Thyroid gland (tissue), 4 donors: ENCODE measurements at regions not wholly inside any gene's neighbourhood (a gene's known extent, or its start where the extent isn't known, plus 50 kb on each side); places are given as distances from the start of the nearest gene placed in this dataset.

Source experiments
- DNase-seq, 2 donors: peaks; one replicate each; pipeline ENCODE4 v3.0.0-alpha.2; 2019
- H3K27ac ChIP-seq, 3 donors: fragments of 200-600 bp; sonication (generic); 1 replicate in 2 of 3; 2 replicates in 1 of 3; pipeline ENCODE4 v1.5.1; 2016 to 2019; ENCODE audit warnings: mild to moderate bottlenecking in 1 of 3, moderate library complexity in 1 of 3
- H3K27me3 ChIP-seq: fragments of 200-600 bp; sonication (generic); one replicate; pipeline ENCODE4 v1.5.1; 2019
- H3K36me3 ChIP-seq, 2 donors: fragments of 200-600 bp; sonication (generic); one replicate each; pipeline ENCODE4 v1.5.1; 2016 to 2019
- H3K4me1 ChIP-seq, 2 donors: fragments of 200-600 bp; sonication (generic); one replicate each; pipeline ENCODE4 v1.5.1; 2017 to 2019
- H3K4me3 ChIP-seq, 3 donors: fragments of 200-600 bp; sonication (generic); replicated peaks in 1 of 3; 1 replicate in 2 of 3; 2 replicates in 1 of 3; pipeline ENCODE4 v1.5.1; 2016; ENCODE audit warnings: mild to moderate bottlenecking in 1 of 3
- H3K9me3 ChIP-seq: fragments of 200-600 bp; sonication (generic); one replicate; pipeline ENCODE4 v1.5.1; 2017
- CTCF ChIP-seq, 6 experiments: fragments of 200-600 bp in 3 of 6; fragments of 450-650 bp in 3 of 6; sonication (generic) in 3 of 6; IDR thresholded peaks; one replicate each; pipeline ENCODE4 v1.5.1; 2016 to 2019; ENCODE audit warnings: antibody characterized with exemption in 6 of 6, mild to moderate bottlenecking in 2 of 6, inconsistent platforms in 1 of 6, moderate library complexity in 1 of 6
- POLR2A ChIP-seq, 2 donors: fragments of 450-650 bp; IDR thresholded peaks; one replicate each; pipeline ENCODE4 v1.6.1; 2017; ENCODE audit warnings: antibody characterized with exemption in 2 of 2, mild to moderate bottlenecking in 2 of 2, moderate library complexity in 1 of 2
- WGBS, 2 donors: methylation state at CpG; one replicate each; pipeline ENCODE4 v1.1.5; 2017; 5-methylcytosine and 5-hydroxymethylcytosine counted together
- intact Hi-C: fragments of 100-400 bp; cut with DNase I; formaldehyde crosslinking; loops from one replicate; pipeline ENCODE4 v1.15.1; 2023

GRCh38 chr6:141989706-141989959, 143.1 kb upstream of the GJE1 start:
- WGBS, 2 donors, result 84 to 86% methylated on average over 1 of the region's 1 CpG
- Histone ChIP-seq H3K36me3 (no peaks in the 10 kb centered on the region), H3K9me3 (no peaks in the 10 kb centered on the region), H3K27me3 (no peaks in the 10 kb centered on the region), H3K27ac (no peak overlapping the region), H3K4me1 (no peaks in the 10 kb centered on the region), H3K4me3 (no peak overlapping the region)
- no peak for TF ChIP-seq CTCF (IDR thresholded peaks at IDR 0.05)
- TF ChIP-seq POLR2A (IDR thresholded peaks at IDR 0.05), result no peak
- intact Hi-C loops, result no loop called here
- DNase-seq, result no peak

GRCh38 chr6:141988954-141989705, 143.6 kb upstream of the GJE1 start:
- no peak overlapping the region for H3K27ac ChIP-seq
- no peak overlapping the region for H3K4me3 ChIP-seq
- no peaks in the 10 kb centered on the region for H3K27me3 ChIP-seq
- WGBS, 2 donors, result 41 to 48% methylated on average over 2 of the region's 2 CpGs
- no peaks in the 10 kb centered on the region for H3K9me3 ChIP-seq
- H3K4me1 ChIP-seq, result no peaks in the 10 kb centered on the region
- intact Hi-C loops, result no loop called here
- H3K36me3 ChIP-seq, result no peaks in the 10 kb centered on the region
- DNase-seq, result no peak
- TF ChIP-seq CTCF (IDR thresholded peaks at IDR 0.05), result peak in 2 of 6 experiments; percentile 8 to 35
- no peak for TF ChIP-seq POLR2A (IDR thresholded peaks at IDR 0.05)

DNA sequence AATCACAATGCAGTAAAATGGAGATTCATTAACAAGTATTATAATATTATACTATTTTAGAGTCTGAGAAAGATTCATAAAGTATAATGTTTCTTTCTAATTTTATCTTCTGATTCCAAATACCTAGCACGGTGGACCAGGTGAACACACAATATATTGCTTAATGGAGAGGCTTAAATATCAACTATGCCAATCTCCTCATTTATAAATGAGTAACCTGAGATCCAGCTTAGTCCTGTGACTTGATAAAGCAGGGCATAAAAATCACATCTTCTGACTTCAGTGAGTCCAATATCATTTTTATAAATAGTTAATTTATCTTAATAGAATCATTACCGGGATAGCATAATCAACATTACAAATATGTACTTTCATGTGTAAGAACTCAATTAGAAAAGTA, 144.4 kb upstream of the GJE1 start:
- no peak for DNase-seq
- Histone ChIP-seq H3K4me1 (no peaks in the 10 kb centered on the region), H3K9me3 (no peaks in the 10 kb centered on the region), H3K27ac (no peak overlapping the region), H3K4me3 (no peak overlapping the region), H3K27me3 (no peaks in the 10 kb centered on the region), H3K36me3 (no peaks in the 10 kb centered on the region)
- intact Hi-C loops, result no loop called here
- WGBS, 2 donors, result 87 to 96% methylated on average over 2 of the region's 2 CpGs
- TF ChIP-seq CTCF (IDR thresholded peaks at IDR 0.05) (no peak), POLR2A (IDR thresholded peaks at IDR 0.05) (no peak)

GRCh38 chr6:141986457-141986856, 146.3 kb upstream of the GJE1 start:
- Histone ChIP-seq H3K4me1 (no peaks in the 10 kb centered on the region), H3K4me3 (no peak overlapping the region), H3K9me3 (no peaks in the 10 kb centered on the region), H3K27me3 (no peaks in the 10 kb centered on the region), H3K27ac (no peak overlapping the region), H3K36me3 (no peaks in the 10 kb centered on the region)
- no peak for DNase-seq
- no peak for TF ChIP-seq POLR2A (IDR thresholded peaks at IDR 0.05)
- TF ChIP-seq CTCF (IDR thresholded peaks at IDR 0.05), result no peak
- intact Hi-C loops, result no loop called here
- 75 to 80% methylated on average over 4 of the region's 4 CpGs for WGBS, 2 donors

GRCh38 chr6:141981190-141981589, 151.5 kb upstream of the GJE1 start:
- intact Hi-C loops, result no loop called here
- no peak for DNase-seq
- H3K9me3 ChIP-seq, result no peaks in the 10 kb centered on the region
- H3K4me3 ChIP-seq, result no peak overlapping the region
- no peaks in the 10 kb centered on the region for H3K27me3 ChIP-seq
- H3K36me3 ChIP-seq, result no peaks in the 10 kb centered on the region
- no peak for TF ChIP-seq CTCF (IDR thresholded peaks at IDR 0.05)
- TF ChIP-seq POLR2A (IDR thresholded peaks at IDR 0.05), result no peak
- H3K4me1 ChIP-seq, result no peaks in the 10 kb centered on the region
- no peak overlapping the region for H3K27ac ChIP-seq
